ENCODE measurements at regions not wholly inside any gene's neighbourhood (a gene's known extent, or its start where the extent isn't known, plus 50 kb on each side); places are given as distances from the start of the nearest gene placed in this dataset.

DNA sequence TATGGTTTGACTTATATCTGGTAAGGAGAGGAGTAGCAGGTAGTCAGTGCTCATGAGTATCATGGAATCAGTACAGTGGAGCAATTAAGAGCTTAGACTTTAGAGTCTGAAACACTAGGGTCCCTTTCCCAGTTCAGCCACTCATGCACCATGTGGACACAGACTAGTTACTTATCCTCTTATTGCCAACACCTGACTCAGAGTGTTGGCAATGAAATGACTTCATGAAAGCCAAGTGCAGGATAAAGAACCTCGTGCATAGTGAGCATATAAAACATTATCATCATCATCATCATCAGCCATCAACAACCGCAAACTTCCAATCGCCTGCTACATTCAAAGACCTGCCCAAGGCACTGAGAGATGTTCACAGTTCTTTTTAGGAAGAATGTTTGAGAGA is 164.2 kb downstream of the FOXO1 start:
- TF ChIP-seq CTCF (IDR thresholded peaks at IDR 0.05; ENCODE audit: poor library complexity) (no peak), EZH2 (IDR thresholded peaks at IDR 0.05; ENCODE audit: borderline replicate concordance) (no peak)
